ENCODE measurements at regions not wholly inside any gene's neighbourhood (a gene's known extent, or its start where the extent isn't known, plus 50 kb on each side); places are given as distances from the start of the nearest gene placed in this dataset.

DNA sequence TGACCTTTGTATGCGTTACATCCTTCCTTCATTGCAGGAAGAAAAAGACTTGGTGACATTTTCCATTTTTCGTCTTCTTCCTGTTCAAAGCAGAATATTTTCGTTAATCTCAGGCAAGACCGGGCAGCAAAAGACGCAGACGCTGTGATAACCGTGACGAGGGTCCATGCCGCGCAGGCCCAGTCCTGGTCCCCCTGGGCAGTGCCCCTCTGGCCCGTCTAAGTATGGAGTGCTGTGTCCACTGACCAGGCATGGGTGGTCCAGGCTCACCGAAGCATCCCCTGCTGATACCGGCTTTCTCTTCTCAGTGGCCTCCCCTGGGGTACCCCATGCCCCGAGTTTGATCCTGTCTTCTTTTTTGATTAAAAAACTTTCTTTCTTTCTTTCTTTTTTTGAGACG, 135.2 kb upstream of the ASB18 start:
- peaks cover 6 to 31% (median 21%) of the 10 kb centered on the region in 10 experiments; a peak in 17 of 20 replicates for H3K4me1 ChIP-seq
- H4K20me1 ChIP-seq, result no peaks in the 10 kb centered on the region
- H3K27ac ChIP-seq, result no peak overlapping the region
- no peak overlapping the region for H3K4me3 ChIP-seq
- no peaks in the 10 kb centered on the region for H3K27me3 ChIP-seq
- no peak overlapping the region for H3K9ac ChIP-seq
- H3K4me2 ChIP-seq, result no peak overlapping the region
- no peaks in the 10 kb centered on the region for H3K9me3 ChIP-seq (replicated peaks in 1 of 11)
- H3K36me3 ChIP-seq, result no peaks in the 10 kb centered on the region
- no peak for TF ChIP-seq Cebpa-rat (IDR thresholded peaks at IDR 0.05)

GRCh38 chr2:236400046-236400574, 135.9 kb upstream of the ASB18 start:
- Histone ChIP-seq H3K9ac (no peak overlapping the region), H3K4me1 (peaks cover 6 to 31% (median 21%) of the 10 kb centered on the region in 10 experiments; a peak in 17 of 20 replicates)

DNA sequence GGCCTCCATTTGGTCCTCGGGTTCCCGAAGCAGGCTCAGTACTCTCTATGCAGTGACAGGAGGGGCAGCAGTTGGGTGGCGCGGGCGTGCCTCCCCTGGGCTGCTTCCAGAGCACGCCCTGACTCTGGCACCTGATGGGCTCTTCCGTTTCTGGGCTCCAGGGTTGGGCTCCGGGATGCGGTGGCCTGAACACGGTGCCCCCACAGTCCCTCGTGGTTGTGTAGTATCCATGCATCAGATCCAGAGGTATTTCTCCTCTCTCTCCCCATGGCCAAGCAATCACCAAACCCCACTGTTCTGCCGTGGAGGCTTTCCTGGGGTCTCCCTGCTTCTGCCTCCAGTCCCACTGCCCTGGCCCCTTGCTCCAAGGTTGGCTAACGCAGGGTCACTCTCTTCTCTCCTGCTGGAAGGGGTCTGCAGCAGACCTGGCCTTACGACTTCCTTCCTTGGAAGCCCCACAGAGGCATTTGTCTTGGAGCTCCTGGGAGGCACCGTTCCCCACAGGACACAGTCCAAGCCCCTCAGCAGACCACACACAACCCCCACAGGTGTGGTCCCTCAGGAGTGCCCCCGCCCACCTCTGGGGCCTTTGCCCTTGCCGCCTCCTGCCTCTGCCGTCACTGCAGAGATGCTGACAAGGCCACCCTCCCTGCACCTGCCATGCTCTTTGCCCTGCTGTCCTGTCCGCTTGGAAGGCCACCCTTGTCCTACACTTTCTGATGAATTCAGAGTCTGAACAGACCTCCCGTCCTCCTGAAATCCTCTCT, 136.6 kb upstream of the ASB18 start:
- peak overlapping the region in 2 of 11 experiments; percentile 90 to 91; a peak in 2 of 22 replicates for H3K4me2 ChIP-seq
- H3K36me3 ChIP-seq, result no peaks in the 10 kb centered on the region
- no peaks in the 10 kb centered on the region for H3K27me3 ChIP-seq
- no peaks in the 10 kb centered on the region for H4K20me1 ChIP-seq
- H3K9me3 ChIP-seq (replicated peaks in 1 of 11), result no peaks in the 10 kb centered on the region
- no peak overlapping the region for H3K9ac ChIP-seq
- peaks cover 6 to 31% (median 21%) of the 10 kb centered on the region in 10 experiments; a peak in 17 of 20 replicates for H3K4me1 ChIP-seq
- no peak overlapping the region for H3K4me3 ChIP-seq
- TF ChIP-seq Cebpa-rat (IDR thresholded peaks at IDR 0.05), result no peak
- H3K27ac ChIP-seq, result no peak overlapping the region

More at GRCh38 chr2:236400046-236400574, 135.9 kb upstream of the ASB18 start:
- no peak overlapping the region for H3K4me3 ChIP-seq
- no peak overlapping the region for H3K27ac ChIP-seq
- no peaks in the 10 kb centered on the region for H3K9me3 ChIP-seq (replicated peaks in 1 of 11)
- H3K4me2 ChIP-seq, result no peak overlapping the region
- H3K36me3 ChIP-seq, result no peaks in the 10 kb centered on the region
- H4K20me1 ChIP-seq, result no peaks in the 10 kb centered on the region
- H3K27me3 ChIP-seq, result no peaks in the 10 kb centered on the region
- TF ChIP-seq Cebpa-rat (IDR thresholded peaks at IDR 0.05), result no peak

GRCh38 chr2:236402033-236402790, 138.0 kb upstream of the ASB18 start:
- Histone ChIP-seq H3K4me1 (peaks cover 6 to 34% (median 21%) of the 10 kb centered on the region in 10 experiments; a peak in 17 of 20 replicates), H3K4me2 (peak overlapping the region; percentile 16 to 91 (median 82); a peak in 20 of 22 replicates), H3K9ac (peak overlapping the region in 1 of 11 experiments; percentile 27; a peak in 2 of 22 replicates), H3K4me3 (peak overlapping the region in 2 of 10 experiments; percentile 5 to 15; a peak in 2 of 20 replicates), H4K20me1 (no peaks in the 10 kb centered on the region), H3K27me3 (no peaks in the 10 kb centered on the region), H3K27ac (no peak overlapping the region), H3K36me3 (no peaks in the 10 kb centered on the region), H3K9me3 (replicated peaks in 1 of 11) (no peaks in the 10 kb centered on the region)
- TF ChIP-seq Cebpa-rat (IDR thresholded peaks at IDR 0.05), result no peak

DNA sequence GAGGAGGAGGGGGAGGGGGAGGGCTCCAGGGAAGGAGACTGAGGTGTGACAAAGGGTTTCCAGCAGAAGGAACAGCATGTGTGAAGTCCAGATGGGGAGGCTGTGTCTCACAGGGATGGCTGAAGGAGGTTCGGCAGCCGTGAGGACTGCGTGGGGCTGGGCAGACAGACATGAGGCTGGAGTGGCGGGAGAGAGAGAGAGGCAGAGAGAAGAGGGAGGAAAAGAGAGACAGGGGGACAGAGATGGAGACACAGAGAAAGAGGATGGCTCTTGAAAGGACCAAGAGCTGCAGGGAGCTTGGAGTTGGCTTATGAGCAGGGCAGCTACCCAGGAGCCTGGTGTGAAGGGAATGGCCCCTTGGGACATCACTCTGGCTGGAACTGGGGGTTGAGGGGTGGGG, 138.9 kb upstream of the ASB18 start:
- Histone ChIP-seq H3K36me3 (no peaks in the 10 kb centered on the region), H3K4me3 (no peak overlapping the region), H3K27ac (no peak overlapping the region), H4K20me1 (no peaks in the 10 kb centered on the region), H3K4me2 (peak overlapping the region in 9 of 11 experiments; percentile 47 to 91 (median 84); a peak in 17 of 22 replicates), H3K9me3 (replicated peaks in 1 of 11) (peaks cover 0 to 3% (median 2%) of the 10 kb centered on the region in 11 experiments; a peak in 11 of 22 replicates), H3K9ac (no peak overlapping the region), H3K4me1 (peaks cover 6 to 41% (median 21%) of the 10 kb centered on the region in 10 experiments; a peak in 17 of 20 replicates), H3K27me3 (no peaks in the 10 kb centered on the region)
- no peak for TF ChIP-seq Cebpa-rat (IDR thresholded peaks at IDR 0.05)

DNA sequence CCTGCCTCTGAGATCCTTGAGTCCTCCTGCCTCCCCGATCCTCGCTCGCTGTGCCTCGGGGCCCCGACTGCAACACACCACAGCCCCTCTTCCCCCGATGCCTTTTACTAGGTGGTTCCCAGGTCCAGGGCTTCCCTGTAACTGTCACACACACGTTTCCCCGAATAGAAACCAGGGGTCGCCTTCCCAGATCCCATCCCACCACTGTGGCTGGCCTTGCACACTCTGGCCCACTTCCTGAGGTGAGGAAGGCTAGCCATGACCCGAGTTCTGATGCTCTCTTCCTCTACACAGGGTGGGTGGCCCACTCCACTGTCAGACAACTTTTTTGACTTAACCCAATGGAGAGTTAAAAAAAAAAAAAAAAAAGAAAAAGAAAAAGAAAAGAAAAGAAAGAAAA, 139.6 kb upstream of the ASB18 start:
- Histone ChIP-seq H3K4me3 (no peak overlapping the region), H3K36me3 (no peaks in the 10 kb centered on the region), H3K27me3 (no peaks in the 10 kb centered on the region), H3K4me2 (peak overlapping the region in 6 of 11 experiments; percentile 82 to 91 (median 86); a peak in 10 of 22 replicates), H3K27ac (no peak overlapping the region), H3K9me3 (replicated peaks in 1 of 11) (peaks cover 2 to 10% (median 8%) of the 10 kb centered on the region in 11 experiments; a peak in 19 of 22 replicates), H3K4me1 (peaks cover 6 to 41% (median 21%) of the 10 kb centered on the region in 10 experiments; a peak in 17 of 20 replicates), H3K9ac (no peak overlapping the region), H4K20me1 (no peaks in the 10 kb centered on the region)
- no peak for TF ChIP-seq Cebpa-rat (IDR thresholded peaks at IDR 0.05)

DNA sequence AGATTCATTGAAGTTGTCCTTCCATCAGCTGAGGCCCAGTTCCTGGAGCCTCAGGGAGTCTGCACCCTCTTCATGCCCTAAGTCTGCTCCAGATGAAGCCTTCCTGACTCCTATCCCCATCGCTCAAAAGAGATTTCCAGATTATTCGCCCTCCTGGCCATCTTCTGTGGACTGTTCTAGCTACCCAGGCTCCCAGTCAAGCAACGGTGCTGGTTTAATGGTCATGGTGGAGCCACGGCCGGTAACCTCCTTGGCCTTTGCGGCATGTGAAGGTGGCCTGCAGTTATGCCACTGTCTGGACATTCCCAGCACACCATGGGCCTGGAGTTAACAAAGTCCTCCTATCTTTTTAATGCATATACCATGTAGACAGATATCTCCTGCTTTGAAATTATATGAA, 140.1 kb upstream of the ASB18 start:
- H3K27me3 ChIP-seq, result no peaks in the 10 kb centered on the region
- no peak overlapping the region for H3K27ac ChIP-seq
- no peak overlapping the region for H3K9ac ChIP-seq
- H3K4me3 ChIP-seq, result no peak overlapping the region
- no peaks in the 10 kb centered on the region for H4K20me1 ChIP-seq
- H3K4me1 ChIP-seq, result peaks cover 6 to 41% (median 21%) of the 10 kb centered on the region in 10 experiments; a peak in 17 of 20 replicates
- no peaks in the 10 kb centered on the region for H3K36me3 ChIP-seq
- H3K9me3 ChIP-seq (replicated peaks in 1 of 11), result peaks cover 6 to 14% (median 12%) of the 10 kb centered on the region in 11 experiments; a peak in 19 of 22 replicates
- H3K4me2 ChIP-seq, result no peak overlapping the region
- no peak for TF ChIP-seq Cebpa-rat (IDR thresholded peaks at IDR 0.05)

DNA sequence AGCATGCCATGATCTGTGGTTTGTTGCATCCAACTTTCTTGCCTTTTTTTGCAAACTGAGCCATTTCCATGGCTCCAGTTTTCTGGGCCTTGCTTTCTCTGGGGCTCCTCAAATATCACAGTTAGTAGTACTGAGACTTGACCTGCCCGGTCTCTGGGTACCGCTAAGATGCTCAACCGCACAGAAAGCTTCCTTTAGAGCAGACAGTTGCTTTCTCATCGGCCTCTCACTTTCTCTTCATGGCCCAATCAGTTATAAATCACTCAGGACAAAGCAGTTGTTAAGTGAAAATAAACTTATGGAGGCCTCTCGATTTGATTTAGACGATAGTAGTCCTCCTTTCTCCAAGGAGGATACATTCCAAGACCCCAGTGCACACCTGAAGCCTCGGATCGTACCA, 141.2 kb upstream of the ASB18 start:
- no peak for TF ChIP-seq Cebpa-rat (IDR thresholded peaks at IDR 0.05)
- Histone ChIP-seq H3K4me2 (no peak overlapping the region), H3K27ac (no peak overlapping the region), H4K20me1 (no peaks in the 10 kb centered on the region), H3K4me3 (no peak overlapping the region), H3K9ac (no peak overlapping the region), H3K4me1 (peaks cover 6 to 41% (median 21%) of the 10 kb centered on the region in 10 experiments; a peak in 17 of 20 replicates), H3K27me3 (no peaks in the 10 kb centered on the region), H3K36me3 (no peaks in the 10 kb centered on the region), H3K9me3 (replicated peaks in 1 of 11) (peaks cover 6 to 14% (median 12%) of the 10 kb centered on the region in 11 experiments; a peak in 19 of 22 replicates)

GRCh38 chr2:236408090-236408489, 143.9 kb upstream of the ASB18 start:
- Histone ChIP-seq H3K27ac (no peak overlapping the region), H3K9ac (no peak overlapping the region), H3K27me3 (no peaks in the 10 kb centered on the region), H3K36me3 (no peaks in the 10 kb centered on the region), H3K4me2 (peak overlapping the region in 4 of 11 experiments; percentile 3 to 48 (median 36); a peak in 4 of 22 replicates), H3K4me3 (no peak overlapping the region), H3K4me1 (peaks cover 0 to 21% (median 7%) of the 10 kb centered on the region in 10 experiments; a peak in 14 of 20 replicates), H4K20me1 (no peaks in the 10 kb centered on the region), H3K9me3 (replicated peaks in 1 of 11) (peaks cover 6 to 16% (median 12%) of the 10 kb centered on the region in 11 experiments; a peak in 19 of 22 replicates)
- TF ChIP-seq Cebpa-rat (IDR thresholded peaks at IDR 0.05), result no peak

Data from BLaER1 treated with 17β-estradiol and CSF1 and Interleukin-3, amounts not matched to agents 10 nM and 100 nM (cell line).